WTC11 (cell line): ENCODE measurements at regions not wholly inside any gene's neighbourhood (a gene's known extent, or its start where the extent isn't known, plus 50 kb on each side); places are given as distances from the start of the nearest gene placed in this dataset.
A peak's percentile ranks its signal among the peaks of the same experiment; 100 is the strongest.

ENCODE experiments used
- ATAC-seq: fragments of 200-7000 bp; cut with Tn5 transposase; 2 replicates; pipeline ENCODE4 v1.10.0; 2021; ENCODE audit warnings: mild to moderate bottlenecking, moderate library complexity
- CTCF ChIA-PET: fragments of 300-600 bp; sonication (Branson Sonifier 250); formaldehyde crosslinking; loops from one replicate; lab custom pipeline; 2021; ENCODE audit warnings: antibody characterized with exemption; lab: Charles Lee
- POLR2A ChIA-PET: fragments of 350-600 bp; sonication (Branson Sonifier 250); formaldehyde crosslinking; loops from one replicate; lab custom pipeline; 2021; ENCODE audit warnings: antibody characterized with exemption; lab: Charles Lee
- DNase-seq: peaks from one replicate; pipeline ENCODE4 v3.0.0; 2021; ENCODE audit warnings: low spot score
- H3K27ac Mint-ChIP-seq: 2 replicates; pipeline ENCODE4 v1.8.0; 2021; ENCODE audit warnings: mixed read lengths
- H3K27me3 Mint-ChIP-seq: 2 replicates; pipeline ENCODE4 v1.8.0; 2021; ENCODE audit warnings: low read depth, mild to moderate bottlenecking, moderate library complexity, mixed read lengths
- H3K36me3 Mint-ChIP-seq: 2 replicates; pipeline ENCODE4 v1.8.0; 2021; ENCODE audit warnings: mixed read lengths
- H3K4me1 Mint-ChIP-seq: 2 replicates; pipeline ENCODE4 v1.8.0; 2022; ENCODE audit warnings: mixed read lengths
- H3K4me3 Mint-ChIP-seq: 2 replicates; pipeline ENCODE4 v1.8.0; 2021; ENCODE audit warnings: mild to moderate bottlenecking, moderate library complexity, mixed read lengths
- H3K9me3 Mint-ChIP-seq: 2 replicates; pipeline ENCODE4 v1.8.0; 2021; ENCODE audit warnings: mixed read lengths
- ATF1 ChIP-seq: sonication (generic); formaldehyde crosslinking; IDR thresholded peaks from 2 replicates; pipeline ENCODE4 v1.8.1; 2023; ENCODE audit warnings: mild to moderate bottlenecking, moderate library complexity, missing genetic modification reagents
- ATF6 ChIP-seq: sonication (generic); formaldehyde crosslinking; IDR thresholded peaks from 2 replicates; pipeline ENCODE4 v1.8.1; 2023; ENCODE audit warnings: mild to moderate bottlenecking, missing genetic modification reagents
- CREB1 ChIP-seq: sonication (generic); formaldehyde crosslinking; IDR thresholded peaks from 2 replicates; pipeline ENCODE4 v1.8.0; 2023; ENCODE audit warnings: mild to moderate bottlenecking, missing genetic modification reagents
- EMX1 ChIP-seq: fragments of 250-450 bp; sonication (Bioruptor Pico); IDR thresholded peaks from 2 replicates; pipeline ENCODE4 v1.8.0; 2021; ENCODE audit warnings: mild to moderate bottlenecking
- ESRRA ChIP-seq: sonication (generic); formaldehyde crosslinking; IDR thresholded peaks from 2 replicates; pipeline ENCODE4 v1.8.1; 2022; ENCODE audit warnings: mild to moderate bottlenecking, missing genetic modification reagents, borderline replicate concordance
- ETV6 ChIP-seq: sonication (generic); formaldehyde crosslinking; IDR thresholded peaks from 2 replicates; pipeline ENCODE4 v1.8.1; 2022; ENCODE audit warnings: mild to moderate bottlenecking, missing genetic modification reagents
- FOXJ3 ChIP-seq: sonication (generic); formaldehyde crosslinking; IDR thresholded peaks from 2 replicates; pipeline ENCODE4 v1.9.0; 2021; ENCODE audit warnings: missing genetic modification reagents, mild to moderate bottlenecking, borderline replicate concordance
- GRHL2 ChIP-seq: fragments of 250-450 bp; sonication (Bioruptor Pico); IDR thresholded peaks from 2 replicates; pipeline ENCODE4 v1.8.0; 2022; ENCODE audit warnings: mild to moderate bottlenecking, moderate library complexity; ENCODE audit not compliant: insufficient replicate concordance, severe bottlenecking
- HMGA2 ChIP-seq: fragments of 250-450 bp; sonication (Bioruptor Pico); IDR thresholded peaks from 2 replicates; pipeline ENCODE4 v1.4.0; 2021; ENCODE audit warnings: mild to moderate bottlenecking, moderate library complexity
- KAT7 ChIP-seq: sonication (generic); formaldehyde crosslinking; IDR thresholded peaks from 2 replicates; pipeline ENCODE4 v1.8.1; 2023; ENCODE audit warnings: missing genetic modification reagents, mild to moderate bottlenecking, borderline replicate concordance
- NR1H2 ChIP-seq: sonication (generic); formaldehyde crosslinking; IDR thresholded peaks from 2 replicates; pipeline ENCODE4 v1.9.0; 2021; ENCODE audit warnings: mild to moderate bottlenecking, moderate library complexity, missing genetic modification reagents
- NR2C2 ChIP-seq: sonication (generic); formaldehyde crosslinking; IDR thresholded peaks from 2 replicates; pipeline ENCODE4 v1.8.0; 2022; ENCODE audit warnings: mild to moderate bottlenecking, missing genetic modification reagents
- NR3C1 ChIP-seq: sonication (generic); formaldehyde crosslinking; conservative IDR thresholded peaks from 2 replicates; pipeline ENCODE4 v1.8.1; 2023; ENCODE audit warnings: low read depth, mild to moderate bottlenecking, missing genetic modification reagents
- OVOL2 ChIP-seq: fragments of 250-450 bp; sonication (Bioruptor Pico); IDR thresholded peaks from 2 replicates; pipeline ENCODE4 v1.9.0; 2021; ENCODE audit warnings: mild to moderate bottlenecking, borderline replicate concordance
- RELA ChIP-seq: sonication (generic); formaldehyde crosslinking; IDR thresholded peaks from 2 replicates; pipeline ENCODE4 v1.8.1; 2022; ENCODE audit warnings: missing genetic modification reagents, mild to moderate bottlenecking, borderline replicate concordance
- SMAD4 ChIP-seq: sonication (generic); formaldehyde crosslinking; IDR thresholded peaks from 2 replicates; pipeline ENCODE4 v1.8.0; 2022; ENCODE audit warnings: mild to moderate bottlenecking, missing genetic modification reagents
- ZNF138 ChIP-seq: sonication (generic); formaldehyde crosslinking; conservative IDR thresholded peaks from 2 replicates; pipeline ENCODE4 v1.8.1; 2022; ENCODE audit warnings: mild to moderate bottlenecking, moderate library complexity, missing genetic modification reagents
- ZNF512 ChIP-seq: sonication (generic); formaldehyde crosslinking; IDR thresholded peaks from 2 replicates; pipeline ENCODE4 v1.8.1; 2022; ENCODE audit warnings: missing genetic modification reagents, borderline replicate concordance
- TF ChIP-seq, protein P1 (sequence below): fragments of 250-450 bp; sonication (Bioruptor Pico); IDR thresholded peaks from 2 replicates; pipeline ENCODE4 v1.9.0; 2021; ENCODE audit warnings: mild to moderate bottlenecking
- TF ChIP-seq, protein P2 (sequence below): sonication (generic); formaldehyde crosslinking; IDR thresholded peaks from 2 replicates; pipeline ENCODE4 v1.8.0; 2022; ENCODE audit warnings: mild to moderate bottlenecking, missing genetic modification reagents

GRCh38 chr6:4486568-4487315 is 289.5 kb upstream of the CDYL start:
- POLR2A ChIA-PET = no interaction called here
- TF ChIP-seq NR1H2 = no peak
- TF ChIP-seq ATF6 = no peak
- TF ChIP-seq HMGA2 (CRISPR knock-in tag) = no peak
- ATAC-seq (peak; percentile 41), DNase-seq (no peak)
- Mint-ChIP-seq H3K4me3 (no peak overlapping the region), H3K36me3 (peaks cover 35% of the 10 kb centered on the region), H3K27ac (peak overlapping the region; percentile 80), H3K9me3 (peaks cover 48% of the 10 kb centered on the region), H3K4me1 (peaks cover 30% of the 10 kb centered on the region), H3K27me3 (peaks cover 21% of the 10 kb centered on the region)
- CTCF ChIA-PET = interaction anchor here (1.2 to 1.4 kb wide), 2 partner anchors 17 to 570 kb away, joined by 3 read pairs; no protein-coding TSS in a partner anchor

DNA sequence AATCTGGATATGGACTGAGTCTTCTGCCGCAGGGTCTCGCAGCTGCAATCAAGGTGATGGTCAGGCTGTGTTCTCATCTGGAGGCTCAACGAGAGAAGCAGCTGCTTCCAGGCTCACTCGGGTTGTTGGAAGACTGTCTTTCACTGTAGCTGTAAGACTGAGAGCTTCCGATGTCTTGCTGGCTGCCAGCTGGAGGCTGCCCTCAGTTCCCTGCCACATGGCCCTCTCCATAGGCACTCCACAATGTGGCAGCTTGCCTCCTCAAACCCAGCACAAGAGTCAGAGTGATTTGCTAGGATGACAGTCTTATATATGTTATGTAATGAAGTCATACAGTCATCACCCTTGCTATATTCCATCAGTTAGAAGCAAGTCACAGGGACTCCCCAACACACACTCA is 290.5 kb upstream of the CDYL start:
- Mint-ChIP-seq H3K36me3 (peaks cover 34% of the 10 kb centered on the region), H3K4me3 (no peak overlapping the region), H3K9me3 (peaks cover 44% of the 10 kb centered on the region), H3K4me1 (peaks cover 40% of the 10 kb centered on the region), H3K27ac (no peak overlapping the region), H3K27me3 (peaks cover 26% of the 10 kb centered on the region)
- DNase-seq (no peak), ATAC-seq (no peak)
- TF ChIP-seq ATF6 (no peak), ZNF512 (no peak), NR3C1 (CRISPR knock-in tag) (no peak), CREB1 (CRISPR knock-in tag) (no peak), ATF1 (no peak), SMAD4 (CRISPR knock-in tag) (no peak), ETV6 (CRISPR knock-in tag) (no peak), GRHL2 (no peak), ESRRA (CRISPR knock-in tag) (no peak), FOXJ3 (no peak), KAT7 (no peak), ZNF138 (no peak), EMX1 (CRISPR knock-in tag) (no peak), OVOL2 (CRISPR knock-in tag) (no peak), RELA (CRISPR knock-in tag) (no peak), NR2C2 (no peak)
- TF ChIP-seq, protein P1, sequence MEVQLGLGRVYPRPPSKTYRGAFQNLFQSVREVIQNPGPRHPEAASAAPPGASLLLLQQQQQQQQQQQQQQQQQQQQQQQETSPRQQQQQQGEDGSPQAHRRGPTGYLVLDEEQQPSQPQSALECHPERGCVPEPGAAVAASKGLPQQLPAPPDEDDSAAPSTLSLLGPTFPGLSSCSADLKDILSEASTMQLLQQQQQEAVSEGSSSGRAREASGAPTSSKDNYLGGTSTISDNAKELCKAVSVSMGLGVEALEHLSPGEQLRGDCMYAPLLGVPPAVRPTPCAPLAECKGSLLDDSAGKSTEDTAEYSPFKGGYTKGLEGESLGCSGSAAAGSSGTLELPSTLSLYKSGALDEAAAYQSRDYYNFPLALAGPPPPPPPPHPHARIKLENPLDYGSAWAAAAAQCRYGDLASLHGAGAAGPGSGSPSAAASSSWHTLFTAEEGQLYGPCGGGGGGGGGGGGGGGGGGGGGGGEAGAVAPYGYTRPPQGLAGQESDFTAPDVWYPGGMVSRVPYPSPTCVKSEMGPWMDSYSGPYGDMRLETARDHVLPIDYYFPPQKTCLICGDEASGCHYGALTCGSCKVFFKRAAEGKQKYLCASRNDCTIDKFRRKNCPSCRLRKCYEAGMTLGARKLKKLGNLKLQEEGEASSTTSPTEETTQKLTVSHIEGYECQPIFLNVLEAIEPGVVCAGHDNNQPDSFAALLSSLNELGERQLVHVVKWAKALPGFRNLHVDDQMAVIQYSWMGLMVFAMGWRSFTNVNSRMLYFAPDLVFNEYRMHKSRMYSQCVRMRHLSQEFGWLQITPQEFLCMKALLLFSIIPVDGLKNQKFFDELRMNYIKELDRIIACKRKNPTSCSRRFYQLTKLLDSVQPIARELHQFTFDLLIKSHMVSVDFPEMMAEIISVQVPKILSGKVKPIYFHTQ = no peak
- TF ChIP-seq, protein P2, sequence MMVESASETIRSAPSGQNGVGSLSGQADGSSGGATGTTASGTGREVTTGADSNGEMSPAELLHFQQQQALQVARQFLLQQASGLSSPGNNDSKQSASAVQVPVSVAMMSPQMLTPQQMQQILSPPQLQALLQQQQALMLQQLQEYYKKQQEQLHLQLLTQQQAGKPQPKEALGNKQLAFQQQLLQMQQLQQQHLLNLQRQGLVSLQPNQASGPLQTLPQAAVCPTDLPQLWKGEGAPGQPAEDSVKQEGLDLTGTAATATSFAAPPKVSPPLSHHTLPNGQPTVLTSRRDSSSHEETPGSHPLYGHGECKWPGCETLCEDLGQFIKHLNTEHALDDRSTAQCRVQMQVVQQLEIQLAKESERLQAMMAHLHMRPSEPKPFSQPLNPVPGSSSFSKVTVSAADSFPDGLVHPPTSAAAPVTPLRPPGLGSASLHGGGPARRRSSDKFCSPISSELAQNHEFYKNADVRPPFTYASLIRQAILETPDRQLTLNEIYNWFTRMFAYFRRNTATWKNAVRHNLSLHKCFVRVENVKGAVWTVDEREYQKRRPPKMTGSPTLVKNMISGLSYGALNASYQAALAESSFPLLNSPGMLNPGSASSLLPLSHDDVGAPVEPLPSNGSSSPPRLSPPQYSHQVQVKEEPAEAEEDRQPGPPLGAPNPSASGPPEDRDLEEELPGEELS (CRISPR knock-in tag) = no peak
- ChIA-PET POLR2A (no interaction called here), CTCF (no interaction called here)
